ENCODE measurements at regions not wholly inside any gene's neighbourhood (a gene's known extent, or its start where the extent isn't known, plus 50 kb on each side); places are given as distances from the start of the nearest gene placed in this dataset.
"Not testable (repeated sequence)": the region's sequence is repeated elsewhere in the genome, so short reads cannot be mapped to it uniquely, and the experiment has no call there.

DNA sequence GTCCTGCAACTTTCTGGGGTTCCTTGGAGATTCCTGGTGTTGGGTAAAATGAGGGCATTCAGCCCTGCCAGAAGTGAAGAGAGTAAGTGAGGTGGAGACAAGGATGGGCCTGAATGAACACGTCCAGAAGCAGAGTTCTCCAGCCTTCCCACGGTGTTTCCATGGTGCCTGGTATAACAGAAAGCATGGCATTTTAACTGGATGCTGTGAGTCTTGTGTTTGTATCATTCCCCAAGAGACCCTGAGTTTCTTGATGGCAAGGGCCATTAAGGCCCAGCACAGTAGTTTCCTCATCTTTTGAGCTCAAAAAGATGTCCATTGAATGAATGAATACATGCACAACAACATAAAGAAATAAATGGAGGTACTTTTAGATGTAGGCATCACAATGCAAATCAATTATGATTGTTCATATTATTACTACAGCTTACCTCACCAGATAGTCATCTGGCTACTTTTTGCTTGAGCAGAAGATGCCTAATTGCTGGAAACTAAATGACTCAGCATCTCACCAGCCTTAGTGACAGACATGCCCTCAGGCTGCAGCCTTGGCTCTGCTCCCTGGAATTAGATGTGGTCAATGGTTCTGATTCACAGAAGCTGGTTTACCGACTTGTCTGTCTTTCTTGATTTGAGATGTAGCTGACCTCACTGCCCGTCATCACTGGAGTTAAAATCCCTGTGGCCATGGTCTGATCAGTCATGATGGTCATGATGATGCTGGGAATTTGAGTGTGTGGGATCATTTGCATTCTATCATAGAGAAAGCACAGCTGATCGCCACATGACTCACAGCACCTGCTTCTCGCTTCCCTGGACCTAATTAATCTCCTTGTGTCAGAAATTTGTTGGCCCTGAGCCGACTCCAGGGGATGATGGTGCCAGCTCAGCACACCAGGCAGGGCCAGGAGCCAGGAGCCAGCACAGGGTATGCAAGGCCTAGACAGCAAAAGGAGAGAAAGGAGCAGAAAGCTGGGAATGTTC lies 83.9 kb downstream of the CXCL12 start:
- DNase-seq, result peak; percentile 99

DNA sequence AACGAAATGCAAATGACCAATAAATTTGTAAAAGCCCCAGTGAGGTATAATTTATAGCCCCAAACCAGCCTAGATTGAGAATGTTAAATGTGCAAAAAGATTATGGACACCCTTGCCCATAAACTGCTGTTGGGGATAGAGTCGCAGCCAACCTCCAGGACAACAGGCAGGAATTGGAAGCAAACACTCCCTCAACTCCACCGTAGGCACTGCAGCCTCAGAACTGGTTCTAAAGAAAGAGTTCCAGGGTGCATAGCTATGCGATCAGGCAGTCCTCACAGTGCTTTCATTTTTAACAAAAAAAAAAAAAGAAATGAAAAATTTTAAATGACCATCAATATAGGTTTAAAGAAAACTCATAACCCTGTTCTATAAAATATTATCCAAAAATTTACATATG lies 86.2 kb downstream of the CXCL12 start:
- no peak for DNase-seq

DNA sequence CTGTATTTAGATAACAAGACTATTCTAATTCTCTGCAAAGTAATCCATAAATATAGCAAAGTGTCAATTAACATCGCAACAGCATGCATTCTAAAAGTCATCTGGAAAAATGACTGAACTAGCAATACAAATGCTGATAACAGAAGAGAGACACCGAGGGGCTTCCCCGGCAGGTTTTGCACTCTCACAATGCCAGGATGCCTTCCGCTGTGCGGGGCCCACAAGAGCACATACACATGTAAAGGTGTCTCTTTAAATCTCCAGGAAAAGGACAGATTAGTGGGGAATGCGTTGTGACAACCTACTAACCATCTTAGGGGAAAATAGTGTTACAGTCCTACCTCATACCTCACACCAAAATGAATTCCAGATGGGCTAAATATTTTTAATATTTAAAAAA lies 86.9 kb downstream of the CXCL12 start:
- DNase-seq, result no peak

DNA sequence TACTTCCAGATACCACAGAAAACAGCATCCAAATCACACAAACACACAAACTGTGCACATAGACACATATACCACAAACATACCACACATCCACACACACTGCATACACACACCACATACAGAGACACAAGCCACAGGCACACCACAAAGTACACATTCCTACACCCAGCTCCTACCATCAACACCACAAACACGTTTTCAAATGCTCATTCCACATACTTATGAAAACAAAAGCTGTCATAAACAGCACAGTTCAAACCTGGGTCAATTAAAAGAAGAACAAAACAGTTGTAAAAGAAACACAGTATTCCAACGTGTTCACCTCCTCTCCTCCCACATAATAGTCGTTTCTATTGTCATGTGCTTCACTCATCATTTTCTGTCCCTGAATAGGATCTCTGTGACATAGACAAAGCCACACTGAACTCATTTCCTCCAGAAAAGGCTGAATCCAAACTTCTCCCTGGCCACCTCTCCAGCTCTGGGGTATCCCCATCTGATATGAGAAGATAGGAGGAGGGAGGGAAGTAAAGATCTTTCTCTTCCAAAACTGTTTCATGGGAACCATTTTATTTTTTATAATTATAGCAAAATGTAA lies 89.2 kb downstream of the CXCL12 start:
- DNase-seq, result peak; percentile 46

DNA sequence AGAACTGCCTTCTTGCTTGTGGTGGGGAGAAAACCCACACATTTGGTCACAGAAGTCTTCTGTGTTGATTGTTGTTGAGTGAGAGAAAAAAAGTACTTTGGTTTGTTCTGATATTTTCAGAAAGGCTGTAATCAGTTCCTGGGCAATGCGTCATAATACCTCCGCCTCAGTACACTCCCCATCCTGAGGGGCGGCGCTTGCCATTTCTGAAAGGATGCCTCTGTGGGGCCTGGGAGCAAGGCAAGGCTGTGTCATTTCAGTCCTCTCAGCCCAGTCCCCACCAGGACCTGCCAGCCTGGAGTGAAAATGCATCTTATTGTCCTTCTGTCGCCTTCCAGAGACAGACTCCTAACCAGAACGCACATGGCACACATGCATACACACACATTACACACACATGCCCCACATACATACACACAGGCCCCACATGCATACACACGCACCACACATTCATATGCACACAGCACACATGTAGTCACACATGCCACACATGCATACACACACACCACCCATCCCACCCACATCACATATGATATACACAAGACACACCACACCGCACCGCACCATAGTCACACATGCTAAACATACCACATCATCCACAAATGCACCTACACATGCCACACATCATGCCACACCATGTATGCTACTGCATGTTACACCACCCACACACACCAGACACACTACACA lies 90.0 kb downstream of the CXCL12 start:
- no peak for DNase-seq

DNA sequence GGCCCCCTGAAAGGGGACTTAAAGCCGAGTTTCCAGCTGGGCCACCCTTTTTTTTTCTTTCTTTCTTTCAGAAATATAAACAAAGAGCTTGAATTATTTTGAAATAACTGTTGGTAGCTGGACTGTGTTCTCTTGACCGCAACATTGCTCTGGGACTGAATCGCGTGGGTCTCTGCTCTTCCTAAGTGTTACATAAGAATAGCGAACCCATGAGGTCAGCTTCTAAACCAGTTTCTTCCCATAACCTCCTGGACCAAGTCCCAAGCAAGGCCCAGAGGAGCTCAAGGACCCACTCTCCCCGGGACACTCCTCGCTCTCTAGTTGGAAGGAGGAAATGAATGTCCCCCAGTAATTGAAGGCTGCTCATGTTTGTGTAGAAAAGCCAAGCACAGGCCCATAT lies 91.1 kb downstream of the CXCL12 start:
- no peak for DNase-seq

DNA sequence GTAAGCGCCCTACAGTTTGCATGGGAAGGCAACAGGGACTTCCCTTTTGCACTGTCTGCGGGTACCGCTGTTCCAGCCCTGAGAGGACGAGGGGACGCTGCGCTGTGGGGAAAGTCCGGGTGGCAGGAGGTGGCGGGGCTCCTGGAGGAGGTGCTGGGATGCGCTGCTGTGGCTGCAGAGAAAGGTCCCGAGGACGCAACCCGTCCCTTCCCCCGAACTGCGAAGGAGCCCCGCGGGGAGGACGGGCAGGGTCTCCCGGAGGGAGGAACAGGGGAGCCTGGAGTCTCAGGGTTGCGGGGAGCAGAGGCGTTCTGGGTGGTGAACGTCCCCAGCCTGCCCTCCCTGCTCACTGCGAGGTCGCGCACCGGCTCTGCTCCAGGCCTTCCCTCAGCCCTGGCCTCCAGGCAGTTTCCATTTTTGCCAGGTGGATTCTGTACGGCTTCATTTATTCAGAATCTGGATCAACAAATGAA lies 91.6 kb downstream of the CXCL12 start:
- no peak for DNase-seq

DNA sequence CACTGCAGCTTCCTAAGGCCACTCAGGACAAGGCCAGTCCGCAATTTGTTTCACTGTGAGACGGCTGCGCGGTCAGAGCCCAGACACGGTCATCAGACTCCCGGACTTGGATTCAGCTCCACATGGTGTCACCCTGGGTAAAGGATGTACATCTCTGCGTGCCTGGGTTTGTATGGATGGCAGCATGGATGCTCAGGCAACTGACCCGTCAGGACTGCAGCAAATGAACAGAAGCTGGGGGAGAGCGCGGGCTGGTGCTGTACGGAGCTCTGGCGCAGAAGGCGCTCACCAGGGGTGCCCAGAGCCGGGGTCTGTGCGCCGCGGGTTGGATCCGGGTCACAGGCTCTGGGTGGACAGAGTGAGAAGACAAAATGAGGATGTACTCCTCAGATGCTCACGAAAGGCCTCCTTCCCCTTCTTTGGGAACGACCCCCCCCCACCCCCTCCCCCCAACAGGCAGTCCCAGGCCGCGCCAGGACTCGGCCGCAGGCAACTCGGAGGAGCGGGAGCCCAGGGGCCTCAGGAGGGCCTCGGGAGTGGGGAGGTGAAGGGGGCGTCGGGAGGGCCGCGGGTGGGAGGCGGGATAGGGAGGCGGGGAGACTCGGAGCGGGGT lies 92.4 kb downstream of the CXCL12 start:
- DNase-seq, result no peak

DNA sequence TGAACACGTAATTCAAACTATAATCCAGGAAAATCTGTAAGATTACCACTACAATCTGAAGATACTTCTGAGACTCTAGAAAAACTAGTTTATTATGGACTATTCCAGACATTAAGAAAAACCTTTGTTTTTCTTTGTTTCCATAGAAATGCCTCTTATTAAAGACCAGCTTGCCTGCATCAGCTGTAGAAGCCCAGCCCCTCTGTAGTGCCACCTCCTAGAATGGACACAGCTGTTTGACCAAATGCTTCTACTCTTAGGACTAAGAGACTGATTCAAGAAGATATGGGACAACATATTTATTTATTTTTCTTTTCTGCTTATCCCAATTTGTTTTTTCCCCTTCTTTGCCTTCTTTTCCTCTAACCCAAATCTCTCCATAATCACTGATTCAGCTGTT lies 93.8 kb downstream of the CXCL12 start:
- no peak for DNase-seq

DNA sequence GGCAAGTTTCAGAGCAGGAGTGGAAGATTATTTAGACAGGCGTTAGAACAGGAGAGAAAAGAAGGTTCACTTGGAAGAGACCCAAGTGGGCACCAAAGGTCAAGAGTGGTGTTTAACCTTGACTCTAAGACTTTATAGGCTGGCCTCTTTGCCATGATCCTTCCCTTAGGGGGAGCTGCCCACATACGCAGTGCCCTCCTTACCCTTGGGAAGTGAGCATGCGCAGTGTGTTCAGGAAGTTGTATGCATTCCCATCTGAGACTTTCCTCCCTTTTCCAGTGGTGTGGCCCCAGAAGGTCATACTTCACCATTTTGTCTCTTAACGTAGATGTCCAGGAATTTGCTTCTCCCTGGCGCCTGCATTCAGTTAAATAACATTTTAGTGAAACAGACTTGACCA lies 95.8 kb downstream of the CXCL12 start:
- DNase-seq, result no peak

DNA sequence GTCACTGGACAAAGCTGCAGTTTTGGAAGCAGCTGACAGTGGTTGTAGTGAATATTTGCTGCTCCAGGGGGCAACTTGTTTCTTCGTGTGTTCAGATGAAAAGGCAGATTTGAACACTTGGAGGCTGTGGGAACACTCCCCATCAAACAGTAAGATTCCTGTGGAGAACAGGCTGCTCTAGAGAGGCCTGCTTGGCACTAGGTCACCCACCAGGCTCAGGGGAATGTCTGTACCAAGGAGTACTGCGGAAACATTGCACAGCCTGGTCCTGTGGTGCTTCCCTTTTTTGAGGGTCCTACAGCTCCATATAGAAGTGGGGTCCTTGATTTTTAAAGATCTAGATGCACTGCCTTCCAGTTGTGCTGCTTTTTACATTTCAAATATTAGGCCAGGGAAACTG lies 97.5 kb downstream of the CXCL12 start:
- DNase-seq, result no peak

DNA sequence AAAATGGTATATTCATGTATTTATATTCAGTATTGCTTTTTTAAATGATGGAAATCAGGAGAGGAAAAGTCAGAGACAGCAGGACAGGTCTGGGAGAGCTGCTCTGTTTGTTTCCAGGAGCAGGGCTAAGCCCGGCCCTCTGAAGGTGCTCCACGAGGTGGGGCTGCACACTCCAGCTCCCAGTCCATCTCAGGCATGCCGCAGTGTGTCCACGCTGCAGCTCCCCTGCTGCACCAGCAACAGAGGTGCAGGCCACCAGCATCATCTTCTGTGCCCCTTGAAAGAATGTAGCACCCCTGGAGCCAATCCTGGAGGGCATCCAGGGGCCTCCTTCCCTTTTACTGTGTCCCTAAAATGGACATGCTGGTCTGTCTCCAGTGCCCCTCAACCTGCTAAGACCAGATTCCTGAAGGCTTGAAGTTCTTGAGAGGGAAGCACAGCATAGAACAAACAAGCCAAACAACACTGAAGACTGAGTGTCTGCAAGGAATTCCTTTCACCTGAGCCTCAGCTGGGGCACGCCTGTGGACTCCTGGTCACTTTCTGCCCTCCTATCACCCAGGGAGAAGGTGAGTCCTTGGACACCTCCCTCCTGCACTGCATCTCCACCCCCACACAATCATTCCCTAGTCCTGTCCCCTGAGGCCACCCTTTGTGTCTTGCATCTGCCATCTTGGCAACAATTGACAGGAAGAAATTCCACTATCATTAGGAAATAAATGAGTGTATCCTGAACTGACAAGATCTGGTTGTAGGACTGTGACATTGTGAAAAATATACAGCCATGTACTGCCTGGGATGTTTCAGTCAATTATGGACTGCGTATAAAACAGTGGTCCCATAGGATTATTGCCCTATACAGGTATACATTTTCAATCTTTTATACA lies 100.5 kb downstream of the CXCL12 start:
- DNase-seq, result no peak

DNA sequence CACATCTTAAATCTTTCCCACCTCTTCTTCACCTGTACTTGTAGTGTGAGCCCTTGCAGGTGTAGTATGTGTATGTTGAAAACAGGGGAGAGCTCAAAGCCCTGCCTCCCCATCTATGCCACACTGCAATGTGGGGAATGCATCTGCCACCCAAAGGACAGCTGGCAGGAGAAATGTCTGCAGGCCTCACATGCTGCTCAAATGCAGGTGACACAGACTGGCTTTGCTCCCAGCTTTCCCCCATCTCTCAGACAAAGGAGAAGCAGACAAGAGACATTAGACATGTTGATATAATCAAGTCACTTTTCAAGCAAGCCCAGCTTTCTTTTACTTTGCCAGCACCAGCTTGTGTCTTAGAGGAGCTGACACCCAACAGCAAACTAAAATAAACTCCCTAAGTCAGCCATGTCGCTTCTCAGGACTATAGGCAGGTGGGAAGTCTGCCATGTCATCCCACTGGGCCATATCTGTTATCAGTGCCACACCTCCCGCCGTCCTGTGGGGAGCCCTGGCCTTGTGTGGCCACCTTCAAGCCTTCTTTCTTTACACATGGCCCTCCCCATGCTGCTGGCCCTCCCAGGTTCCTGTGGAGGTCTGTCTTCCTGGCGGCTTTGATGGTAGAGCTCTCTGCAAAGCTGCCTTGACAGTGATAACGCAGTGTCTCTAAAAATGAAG lies 102.1 kb downstream of the CXCL12 start:
- DNase-seq, result no peak

DNA sequence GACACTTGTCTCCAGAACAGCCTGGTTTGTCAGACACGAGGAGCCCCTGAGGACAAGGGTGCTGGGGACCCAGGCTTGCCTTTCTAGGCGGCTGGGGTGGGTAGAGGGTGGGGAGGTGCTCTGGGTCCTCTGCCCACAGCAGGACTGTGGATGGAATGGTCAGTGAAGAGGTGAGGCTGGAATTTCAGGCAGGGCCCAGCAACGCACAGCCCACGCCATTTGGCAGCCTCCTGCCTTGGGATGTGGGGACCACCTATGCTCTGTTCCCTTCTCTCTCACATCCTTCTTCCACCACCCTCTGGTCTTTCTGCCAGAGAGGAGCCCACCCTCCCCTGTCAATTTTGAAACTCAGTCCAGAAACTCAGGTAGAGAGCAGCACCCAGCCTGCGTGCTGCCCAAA lies 103.2 kb downstream of the CXCL12 start:
- DNase-seq, result no peak

DNA sequence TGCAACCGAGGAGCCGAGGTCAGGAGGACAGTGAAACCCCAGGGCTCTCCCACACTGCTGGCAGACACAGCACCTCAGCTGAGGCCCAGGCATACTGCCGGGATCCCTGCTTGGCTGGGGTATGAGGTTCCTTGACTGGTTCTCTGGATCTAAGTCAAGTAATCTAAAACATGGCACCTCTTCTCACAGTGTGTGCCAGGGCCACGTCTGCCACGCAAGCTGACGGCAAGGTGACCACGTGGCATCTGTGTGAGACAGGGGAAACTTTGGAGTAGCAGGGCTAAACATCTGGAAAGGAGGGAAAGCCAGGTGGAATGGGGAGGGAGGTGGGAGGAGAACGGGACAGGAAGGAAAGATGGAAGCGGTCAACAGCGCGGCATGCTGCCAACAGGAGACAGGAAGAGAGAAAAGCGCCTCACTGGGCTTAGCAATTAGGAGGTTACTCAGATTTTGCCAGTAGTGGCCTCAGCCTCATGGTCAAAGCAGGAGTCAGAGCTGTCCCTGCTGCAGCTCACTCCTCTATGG lies 103.7 kb downstream of the CXCL12 start:
- no peak for DNase-seq

DNA sequence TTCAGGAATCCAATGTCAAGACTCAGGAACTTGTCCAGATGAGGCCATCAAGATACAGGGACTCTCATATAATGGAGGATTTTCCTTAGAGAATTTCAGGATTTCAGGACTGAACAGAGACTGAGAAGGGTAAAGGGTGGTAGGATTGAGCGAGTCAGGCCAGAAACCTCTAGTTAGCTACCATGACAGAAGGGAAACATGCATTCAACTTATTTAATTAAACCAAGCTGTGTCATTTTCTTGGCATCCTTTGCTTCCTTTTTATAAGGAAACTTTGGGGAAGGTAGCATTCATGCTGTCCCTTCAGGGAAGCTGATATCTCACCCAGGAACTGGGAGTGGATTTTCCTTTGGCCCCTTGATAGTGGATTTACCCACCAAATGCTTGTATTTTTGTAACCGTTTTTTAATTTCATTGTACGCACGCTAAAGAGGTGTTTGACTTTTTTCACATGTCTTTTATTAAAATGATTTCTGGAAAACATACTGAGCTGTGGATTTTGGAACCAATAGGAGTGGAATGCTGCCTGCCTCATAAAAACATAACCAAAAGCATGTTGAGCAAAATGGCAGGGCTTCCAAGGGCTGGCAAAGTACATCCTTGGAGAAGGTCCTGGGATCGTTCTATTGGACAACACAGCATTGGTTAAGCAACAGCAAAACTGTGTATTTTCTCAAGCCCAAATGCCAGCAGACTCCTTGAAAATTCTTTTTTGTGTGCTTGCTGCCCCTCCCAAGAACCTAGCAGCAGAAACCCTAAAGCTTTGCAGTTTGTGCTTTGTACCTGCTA lies 104.5 kb downstream of the CXCL12 start:
- peak; percentile 29 for DNase-seq

DNA sequence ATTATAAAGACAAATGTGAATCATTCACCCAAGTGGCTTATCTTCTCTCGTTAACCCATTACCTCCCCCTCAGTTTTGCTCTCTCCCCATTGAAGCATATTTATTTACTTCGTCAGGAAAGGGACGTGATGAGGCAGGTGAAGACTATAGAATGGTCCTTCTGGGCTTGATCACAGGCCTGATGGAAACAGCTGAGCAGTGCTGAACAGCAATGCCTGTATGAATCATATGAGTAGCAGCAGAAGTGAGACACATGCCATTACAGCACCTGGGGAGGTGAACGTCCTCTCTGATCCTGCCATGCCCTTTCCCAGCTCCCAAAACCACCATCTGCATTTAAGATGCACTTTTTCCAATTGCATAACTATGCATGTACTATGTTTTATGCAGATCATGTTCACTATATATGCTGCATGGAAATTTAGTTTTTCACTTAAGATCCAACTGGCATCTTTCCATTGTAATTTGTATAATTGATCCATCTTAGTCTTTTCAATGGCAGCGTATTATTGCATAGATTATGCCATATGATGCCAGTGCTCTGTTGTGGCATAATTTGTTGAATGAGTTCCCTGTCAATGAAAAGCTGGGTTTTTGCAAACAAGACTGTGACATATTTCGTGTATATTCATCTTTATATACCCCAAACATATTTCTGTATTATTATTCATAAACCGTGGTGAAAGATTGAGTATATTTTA lies 105.3 kb downstream of the CXCL12 start:
- no peak for DNase-seq

DNA sequence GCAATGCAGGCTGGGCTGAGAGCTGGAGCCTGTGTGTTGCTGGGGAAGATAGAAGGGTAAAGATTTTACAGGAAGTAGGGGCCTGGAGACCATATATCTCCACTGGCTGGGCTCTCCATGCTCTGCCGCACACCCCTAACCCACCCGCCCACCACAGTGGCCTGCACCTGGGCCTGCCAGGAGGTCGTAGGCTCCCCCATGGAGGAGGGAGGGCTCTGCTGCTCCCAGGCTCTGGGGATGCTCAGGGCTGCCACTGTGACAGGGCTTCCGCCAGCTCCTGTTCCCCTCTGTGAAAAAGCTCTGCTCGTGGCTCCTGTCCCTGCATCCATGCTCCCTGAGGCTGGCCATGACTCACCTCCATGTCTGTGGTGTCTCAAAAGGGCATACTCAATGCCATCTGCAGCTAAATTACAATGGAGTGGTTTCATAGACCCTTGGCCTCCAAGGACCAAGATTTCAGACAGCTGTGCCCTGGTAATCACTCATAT lies 106.0 kb downstream of the CXCL12 start:
- no peak for DNase-seq

DNA sequence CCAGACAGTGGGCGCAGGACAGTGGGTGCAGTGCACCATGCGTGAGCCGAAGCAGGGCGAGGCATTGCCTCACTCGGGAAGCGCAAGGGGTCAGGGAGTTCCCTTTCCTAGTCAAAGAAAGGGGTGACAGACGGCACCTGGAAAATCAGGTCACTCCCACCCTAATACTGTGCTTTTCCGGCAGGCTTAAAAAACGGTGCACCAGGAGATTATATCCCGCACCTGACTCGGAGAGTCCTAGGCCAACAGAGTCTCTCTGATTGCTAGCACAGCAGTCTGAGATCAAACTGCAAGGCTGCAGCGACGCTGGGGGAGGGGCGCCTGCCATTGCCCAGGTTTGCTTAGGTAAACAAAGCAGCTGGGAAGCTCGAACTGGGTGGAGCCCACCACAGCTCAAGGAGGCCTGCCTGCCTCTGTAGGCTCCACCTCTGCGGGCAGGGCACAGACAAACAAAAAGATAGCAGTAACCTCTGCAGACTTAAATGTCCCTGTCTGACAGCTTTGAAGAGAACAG lies 116.4 kb downstream of the CXCL12 start:
- DNase-seq, result not testable (repeated sequence)
